Mesothelial cell of epicardium (in vitro differentiated cells): ENCODE measurements at regions not wholly inside any gene's neighbourhood (a gene's known extent, or its start where the extent isn't known, plus 50 kb on each side); places are given as distances from the start of the nearest gene placed in this dataset.
A peak's percentile ranks its signal among the peaks of the same experiment; 100 is the strongest.

Experiments used
- DNase-seq, 2 experiments: peaks; one replicate each; pipeline ENCODE4 v3.0.0; 2021; ENCODE audit warnings: low spot score in 2 of 2; ENCODE audit not compliant: unreplicated experiment in 2 of 2
- H3K27ac Mint-ChIP-seq: 2 replicates; pipeline ENCODE4 v1.8.0; 2021; ENCODE audit warnings: mixed read lengths
- H3K27me3 Mint-ChIP-seq: 2 replicates; pipeline ENCODE4 v1.8.0; 2021; ENCODE audit warnings: low read depth, mixed read lengths
- H3K36me3 Mint-ChIP-seq: 2 replicates; pipeline ENCODE4 v1.8.0; 2021; ENCODE audit warnings: mixed read lengths
- H3K4me1 Mint-ChIP-seq: 2 replicates; pipeline ENCODE4 v1.8.0; 2021; ENCODE audit warnings: mixed read lengths
- H3K4me3 Mint-ChIP-seq: 2 replicates; pipeline ENCODE4 v1.8.0; 2021; ENCODE audit warnings: mild to moderate bottlenecking, moderate library complexity, mixed read lengths
- H3K9me3 Mint-ChIP-seq: 2 replicates; pipeline ENCODE4 v1.8.0; 2021; ENCODE audit warnings: mixed read lengths
- TF ChIP-seq, protein P1 (sequence below): fragments of 200-600 bp; sonication (generic); IDR thresholded peaks from one replicate; pipeline ENCODE4 v1.5.0; 2021; ENCODE audit warnings: antibody characterized with exemption; ENCODE audit not compliant: unreplicated experiment

DNA sequence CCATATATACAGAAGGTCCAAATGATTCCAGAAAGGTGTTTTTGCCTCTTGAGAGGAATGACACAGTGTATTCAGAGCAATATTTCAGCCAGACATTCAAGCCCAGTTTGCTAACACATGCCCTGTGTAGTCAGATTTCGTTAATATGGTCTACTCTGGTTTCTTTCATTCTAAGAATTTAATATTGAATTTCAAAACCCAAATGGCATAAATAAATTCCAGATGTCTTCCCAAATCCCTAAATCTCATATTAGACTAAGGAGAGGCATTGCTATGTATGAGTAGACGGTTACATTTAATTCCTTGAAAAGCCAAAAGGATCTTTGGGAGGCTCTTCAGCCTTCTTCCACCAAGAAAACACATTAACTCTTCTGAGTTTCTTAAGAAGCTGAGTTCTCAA is 66.3 kb upstream of the C1QTNF7 start:
- H3K36me3 Mint-ChIP-seq: peaks cover 1% of the 10 kb centered on the region

DNA sequence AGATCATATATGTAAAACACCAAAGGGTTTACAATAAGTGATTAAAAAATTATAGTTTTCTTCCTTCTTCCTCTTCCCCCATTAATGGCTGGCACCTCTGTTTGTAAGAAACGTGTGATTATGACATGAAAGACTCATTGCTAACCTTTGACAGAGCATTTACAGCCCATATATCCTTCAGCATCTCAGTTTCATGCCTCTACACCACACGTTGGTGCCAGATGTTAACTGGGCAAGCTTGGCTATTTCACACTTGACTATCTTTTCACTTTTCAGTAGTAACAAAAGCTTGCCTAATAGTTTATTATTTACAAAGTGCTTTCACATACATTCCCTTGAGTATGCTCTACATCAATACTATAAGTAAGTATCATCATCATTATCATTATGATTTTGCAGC is 65.3 kb upstream of the C1QTNF7 start:
- no peaks in the 10 kb centered on the region for H3K27me3 Mint-ChIP-seq
- H3K9me3 Mint-ChIP-seq: peaks cover 6% of the 10 kb centered on the region
- H3K36me3 Mint-ChIP-seq: no peaks in the 10 kb centered on the region
- TF ChIP-seq, protein P1, sequence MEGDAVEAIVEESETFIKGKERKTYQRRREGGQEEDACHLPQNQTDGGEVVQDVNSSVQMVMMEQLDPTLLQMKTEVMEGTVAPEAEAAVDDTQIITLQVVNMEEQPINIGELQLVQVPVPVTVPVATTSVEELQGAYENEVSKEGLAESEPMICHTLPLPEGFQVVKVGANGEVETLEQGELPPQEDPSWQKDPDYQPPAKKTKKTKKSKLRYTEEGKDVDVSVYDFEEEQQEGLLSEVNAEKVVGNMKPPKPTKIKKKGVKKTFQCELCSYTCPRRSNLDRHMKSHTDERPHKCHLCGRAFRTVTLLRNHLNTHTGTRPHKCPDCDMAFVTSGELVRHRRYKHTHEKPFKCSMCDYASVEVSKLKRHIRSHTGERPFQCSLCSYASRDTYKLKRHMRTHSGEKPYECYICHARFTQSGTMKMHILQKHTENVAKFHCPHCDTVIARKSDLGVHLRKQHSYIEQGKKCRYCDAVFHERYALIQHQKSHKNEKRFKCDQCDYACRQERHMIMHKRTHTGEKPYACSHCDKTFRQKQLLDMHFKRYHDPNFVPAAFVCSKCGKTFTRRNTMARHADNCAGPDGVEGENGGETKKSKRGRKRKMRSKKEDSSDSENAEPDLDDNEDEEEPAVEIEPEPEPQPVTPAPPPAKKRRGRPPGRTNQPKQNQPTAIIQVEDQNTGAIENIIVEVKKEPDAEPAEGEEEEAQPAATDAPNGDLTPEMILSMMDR: no peak
- DNase-seq: no peak
- peaks cover 19% of the 10 kb centered on the region for H3K4me1 Mint-ChIP-seq
- H3K4me3 Mint-ChIP-seq: no peak overlapping the region
- H3K27ac Mint-ChIP-seq: no peak overlapping the region

More for the DNA sequence above, 66.3 kb upstream of the C1QTNF7 start:
- Mint-ChIP-seq H3K27me3 (no peaks in the 10 kb centered on the region), H3K9me3 (peaks cover 15% of the 10 kb centered on the region), H3K4me3 (no peak overlapping the region), H3K27ac (no peak overlapping the region), H3K4me1 (peaks cover 14% of the 10 kb centered on the region)
- no peak for DNase-seq
- TF ChIP-seq, protein P1: no peak

DNA sequence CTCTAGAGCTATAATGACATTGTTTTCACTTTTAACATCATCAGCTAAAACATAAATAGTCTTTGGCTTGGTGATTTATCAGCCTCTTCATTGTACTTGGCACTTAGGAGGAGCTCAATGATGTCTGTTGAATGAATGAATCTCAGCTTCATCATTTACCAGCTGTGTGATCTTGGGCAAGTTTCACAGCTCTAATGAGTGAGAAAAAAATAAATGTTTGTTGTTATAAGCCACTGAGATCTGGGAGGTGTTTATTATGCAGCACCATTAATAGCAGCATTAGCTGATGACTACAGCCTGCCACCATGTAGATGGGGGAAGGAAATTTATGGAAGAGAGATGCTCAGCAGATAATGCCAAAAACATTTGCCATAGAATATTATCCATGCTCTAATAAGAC is 63.6 kb upstream of the C1QTNF7 start:
- Mint-ChIP-seq H3K27me3 (no peaks in the 10 kb centered on the region), H3K4me1 (peaks cover 19% of the 10 kb centered on the region), H3K27ac (no peak overlapping the region), H3K9me3 (no peaks in the 10 kb centered on the region), H3K4me3 (no peak overlapping the region), H3K36me3 (no peaks in the 10 kb centered on the region)
- TF ChIP-seq, protein P1: no peak
- DNase-seq: no peak

DNA sequence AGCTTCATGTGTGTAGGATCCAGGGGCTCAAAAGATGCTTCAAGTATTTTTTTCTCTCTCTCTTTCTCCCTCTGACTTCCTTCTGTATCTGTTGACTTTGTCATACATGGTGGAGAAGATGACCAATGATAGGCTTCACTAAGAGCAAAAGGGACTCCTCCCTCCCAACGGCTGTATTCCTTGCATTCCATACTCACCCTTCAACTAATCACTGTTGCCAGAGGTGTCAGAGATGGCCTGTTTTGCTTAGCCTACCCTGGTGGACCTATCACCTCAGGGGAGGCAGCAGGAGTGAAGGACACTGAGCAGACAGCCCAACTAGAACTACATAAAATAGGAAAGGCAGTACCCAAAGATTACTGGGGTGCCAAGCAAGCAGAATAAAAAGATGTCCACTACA is 62.2 kb upstream of the C1QTNF7 start:
- H3K27ac Mint-ChIP-seq: peak overlapping the region; percentile 33
- TF ChIP-seq, protein P1: no peak
- H3K27me3 Mint-ChIP-seq: no peaks in the 10 kb centered on the region
- H3K36me3 Mint-ChIP-seq: no peaks in the 10 kb centered on the region
- H3K4me1 Mint-ChIP-seq: peaks cover 19% of the 10 kb centered on the region
- no peaks in the 10 kb centered on the region for H3K9me3 Mint-ChIP-seq
- DNase-seq: no peak
- no peak overlapping the region for H3K4me3 Mint-ChIP-seq

DNA sequence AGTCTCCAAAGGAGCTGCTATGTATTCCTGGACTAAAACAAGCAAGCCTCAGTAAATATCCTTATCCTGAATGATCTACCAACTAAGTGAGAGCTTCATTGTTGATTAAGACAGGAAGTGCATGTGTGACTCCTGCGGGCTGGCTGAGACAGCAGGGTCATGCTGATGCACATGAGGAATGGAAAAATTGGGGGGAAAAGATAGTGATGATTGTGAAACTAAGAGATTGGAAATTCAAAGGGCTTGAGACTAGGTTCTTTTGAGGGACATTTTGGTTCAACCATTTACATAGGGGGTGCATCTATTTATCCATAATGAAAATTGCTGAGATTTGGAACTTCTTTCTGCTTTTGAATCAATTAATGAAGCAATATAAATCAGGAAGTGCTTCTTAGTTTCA is 61.1 kb upstream of the C1QTNF7 start:
- H3K4me1 Mint-ChIP-seq: peaks cover 12% of the 10 kb centered on the region
- H3K27ac Mint-ChIP-seq: peak overlapping the region; percentile 28

DNA sequence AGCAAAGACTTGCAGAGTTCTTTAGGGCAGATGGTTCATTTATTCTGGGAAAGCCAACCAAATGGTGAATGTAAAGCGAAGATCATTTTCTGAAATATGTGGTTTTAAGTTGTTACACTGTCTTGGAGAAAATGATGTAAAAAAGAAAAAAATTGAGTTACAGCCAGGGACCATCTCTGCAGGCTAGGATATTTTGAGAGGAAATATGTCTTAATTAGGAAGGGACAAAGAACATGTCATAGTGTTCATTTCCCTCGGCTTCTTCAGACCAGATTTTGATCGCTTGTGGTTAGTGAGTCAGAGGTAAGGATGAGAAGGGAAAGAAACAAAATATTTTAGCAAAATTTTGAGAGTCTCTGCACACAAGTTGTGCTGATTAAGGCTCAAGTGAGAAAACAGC is 59.0 kb upstream of the C1QTNF7 start:
- Mint-ChIP-seq H3K4me3 (no peak overlapping the region), H3K27me3 (no peaks in the 10 kb centered on the region), H3K36me3 (no peaks in the 10 kb centered on the region), H3K4me1 (peaks cover 6% of the 10 kb centered on the region), H3K9me3 (no peaks in the 10 kb centered on the region), H3K27ac (no peak overlapping the region)
- no peak for DNase-seq
- TF ChIP-seq, protein P1: no peak

More for the DNA sequence above, 61.1 kb upstream of the C1QTNF7 start:
- TF ChIP-seq, protein P1: no peak
- H3K9me3 Mint-ChIP-seq: no peaks in the 10 kb centered on the region
- no peaks in the 10 kb centered on the region for H3K27me3 Mint-ChIP-seq
- H3K4me3 Mint-ChIP-seq: no peak overlapping the region
- no peak for DNase-seq
- no peaks in the 10 kb centered on the region for H3K36me3 Mint-ChIP-seq
